AG09319 (cell line): ENCODE measurements at regions not wholly inside any gene's neighbourhood (a gene's known extent, or its start where the extent isn't known, plus 50 kb on each side); places are given as distances from the start of the nearest gene placed in this dataset.

Experiments used
- DNase-seq: peaks from one replicate; pipeline ENCODE4 v3.0.0-alpha.2; 2010; ENCODE audit warnings: low read depth; ENCODE audit errors: extremely low read depth
- CTCF ChIP-seq: IDR thresholded peaks from 2 replicates; pipeline ENCODE4 v1.5.1; 2011; ENCODE audit warnings: low read depth, mild to moderate bottlenecking, inconsistent platforms, low read length, moderate library complexity

GRCh38 chr12:75933101-75933500, 98.5 kb downstream of the PHLDA1 start:
- TF ChIP-seq CTCF, result no peak
- peak; percentile 38 for DNase-seq

- TF ChIP-seq CTCF, result no peak
Observed at GRCh38 chr12:75932241-75932640, 99.3 kb downstream of the PHLDA1 start.

GRCh38 chr12:75923964-75924666, 107.5 kb downstream of the PHLDA1 start:
- TF ChIP-seq CTCF, result no peak
- no peak for DNase-seq

More at GRCh38 chr12:75932241-75932640, 99.3 kb downstream of the PHLDA1 start:
- no peak for DNase-seq

GRCh38 chr12:75922944-75923642, 108.5 kb downstream of the PHLDA1 start:
- no peak for TF ChIP-seq CTCF
- no peak for DNase-seq

GRCh38 chr12:75921622-75922289, 109.8 kb downstream of the PHLDA1 start:
- no peak for DNase-seq
- no peak for TF ChIP-seq CTCF

- TF ChIP-seq CTCF, result no peak
- DNase-seq, result no peak
Observed at GRCh38 chr12:75917715-75918114, 113.9 kb downstream of the PHLDA1 start.

GRCh38 chr12:75917083-75917482, 114.5 kb downstream of the PHLDA1 start:
- DNase-seq, result no peak
- TF ChIP-seq CTCF, result no peak
